GM10266 (cell line): ENCODE measurements at regions not wholly inside any gene's neighbourhood (a gene's known extent, or its start where the extent isn't known, plus 50 kb on each side); places are given as distances from the start of the nearest gene placed in this dataset.

Source experiments
- DNase-seq: peaks from one replicate; pipeline ENCODE4 v3.0.0; 2012; ENCODE audit errors: extremely low spot score
- TF ChIP-seq, protein P1 (sequence below): IDR thresholded peaks from 2 replicates; pipeline ENCODE4 v1.5.1; 2012; ENCODE audit warnings: mild to moderate bottlenecking, low read depth; ENCODE audit not compliant: control insufficient read depth, insufficient read depth; ENCODE audit errors: missing control alignments

DNA sequence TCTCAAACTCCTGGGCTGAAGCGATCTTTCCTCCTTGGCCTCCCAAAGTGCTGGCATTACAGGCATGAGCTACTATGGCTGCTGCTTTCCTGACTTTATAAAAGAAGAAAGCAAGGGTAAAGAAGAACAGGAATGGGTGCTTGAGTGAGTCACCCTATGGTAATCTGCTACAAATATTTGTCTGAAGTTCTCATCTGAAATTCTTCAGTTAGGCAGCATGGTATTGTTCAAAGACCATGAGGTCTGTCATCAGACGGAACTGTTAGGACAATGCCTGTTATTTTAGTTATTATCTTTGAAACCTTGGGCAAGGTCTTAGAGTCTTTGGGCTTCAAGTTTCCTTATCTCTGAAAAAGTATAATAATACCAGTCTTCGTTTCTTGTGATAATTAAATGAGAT is 695.8 kb downstream of the RNF144A start:
- no peak for DNase-seq
- TF ChIP-seq, protein P1, sequence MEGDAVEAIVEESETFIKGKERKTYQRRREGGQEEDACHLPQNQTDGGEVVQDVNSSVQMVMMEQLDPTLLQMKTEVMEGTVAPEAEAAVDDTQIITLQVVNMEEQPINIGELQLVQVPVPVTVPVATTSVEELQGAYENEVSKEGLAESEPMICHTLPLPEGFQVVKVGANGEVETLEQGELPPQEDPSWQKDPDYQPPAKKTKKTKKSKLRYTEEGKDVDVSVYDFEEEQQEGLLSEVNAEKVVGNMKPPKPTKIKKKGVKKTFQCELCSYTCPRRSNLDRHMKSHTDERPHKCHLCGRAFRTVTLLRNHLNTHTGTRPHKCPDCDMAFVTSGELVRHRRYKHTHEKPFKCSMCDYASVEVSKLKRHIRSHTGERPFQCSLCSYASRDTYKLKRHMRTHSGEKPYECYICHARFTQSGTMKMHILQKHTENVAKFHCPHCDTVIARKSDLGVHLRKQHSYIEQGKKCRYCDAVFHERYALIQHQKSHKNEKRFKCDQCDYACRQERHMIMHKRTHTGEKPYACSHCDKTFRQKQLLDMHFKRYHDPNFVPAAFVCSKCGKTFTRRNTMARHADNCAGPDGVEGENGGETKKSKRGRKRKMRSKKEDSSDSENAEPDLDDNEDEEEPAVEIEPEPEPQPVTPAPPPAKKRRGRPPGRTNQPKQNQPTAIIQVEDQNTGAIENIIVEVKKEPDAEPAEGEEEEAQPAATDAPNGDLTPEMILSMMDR: no peak

DNA sequence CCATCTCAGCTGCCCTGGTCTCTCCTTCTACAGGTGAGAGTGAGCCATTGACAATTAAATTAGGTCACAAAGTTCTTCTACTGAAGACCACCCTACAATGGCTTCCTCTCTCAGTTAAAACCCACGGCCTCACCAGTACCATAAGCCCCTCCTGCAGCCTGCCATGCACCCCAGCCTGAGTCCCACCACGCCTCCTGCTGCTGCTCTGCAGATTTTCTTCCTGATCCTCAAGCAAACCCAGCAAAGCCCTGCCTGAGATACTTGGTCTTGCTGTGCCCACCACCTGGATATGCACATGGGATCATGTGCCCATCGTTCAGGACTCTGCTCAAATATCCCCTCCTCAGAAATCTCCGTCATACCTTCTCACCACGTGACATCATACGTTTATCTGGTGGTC is 696.6 kb downstream of the RNF144A start:
- TF ChIP-seq, protein P1: no peak
- no peak for DNase-seq

DNA sequence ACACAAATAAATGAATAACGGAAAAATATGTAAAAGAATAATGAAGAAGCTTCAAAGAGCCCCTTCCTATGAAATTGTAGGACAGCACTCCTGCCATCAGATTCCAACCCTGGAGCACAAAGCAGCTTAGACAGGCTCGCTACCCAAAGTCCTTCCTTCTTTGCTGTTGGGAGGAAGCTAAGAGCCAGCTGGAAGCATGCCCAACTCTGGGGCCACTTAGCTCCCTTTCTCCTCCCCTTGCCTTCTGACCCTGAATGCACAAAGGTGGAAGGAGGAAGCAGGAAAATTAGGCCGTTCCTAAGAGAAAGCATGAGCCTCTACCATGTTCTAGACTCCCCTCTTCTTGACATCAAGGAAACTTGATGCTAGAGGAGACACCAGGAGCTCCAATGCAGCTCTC is 700.8 kb downstream of the RNF144A start:
- TF ChIP-seq, protein P1: no peak
- no peak for DNase-seq

DNA sequence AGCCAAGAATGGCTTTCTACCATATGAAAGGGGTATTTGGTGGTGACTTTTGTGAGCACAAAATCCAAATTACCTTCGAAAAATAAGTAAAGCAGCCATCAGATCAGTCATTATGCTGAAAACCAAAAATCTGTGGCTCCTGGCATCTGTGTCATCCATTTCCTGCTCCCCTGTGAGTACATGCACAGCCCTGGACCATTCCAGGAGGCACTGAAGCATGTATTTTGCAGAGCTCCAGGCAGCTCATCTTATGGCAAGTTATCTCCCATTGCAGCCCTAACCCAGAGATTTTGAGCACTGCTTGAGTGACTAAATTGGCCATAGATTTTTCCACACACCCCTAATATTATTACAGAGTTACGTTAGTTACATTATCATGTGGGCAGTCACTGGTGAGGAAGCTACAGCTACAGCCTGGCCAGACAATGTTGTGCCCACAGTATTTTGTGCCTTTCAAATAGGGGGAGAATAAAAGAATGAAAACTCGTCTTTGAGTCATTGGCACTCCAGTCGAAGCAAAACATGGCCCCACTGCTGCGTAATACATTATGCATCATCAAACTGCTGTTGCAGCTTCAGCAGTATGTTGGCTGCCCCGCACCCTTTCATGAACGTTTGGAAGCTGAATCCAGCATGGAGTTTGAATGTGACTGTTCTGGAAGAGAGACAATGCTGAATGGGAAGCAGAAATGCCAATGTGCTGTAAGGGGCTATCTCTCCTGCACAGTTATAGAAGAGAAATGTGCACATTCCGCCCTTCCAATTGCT is 702.2 kb downstream of the RNF144A start:
- TF ChIP-seq, protein P1: no peak
- no peak for DNase-seq

DNA sequence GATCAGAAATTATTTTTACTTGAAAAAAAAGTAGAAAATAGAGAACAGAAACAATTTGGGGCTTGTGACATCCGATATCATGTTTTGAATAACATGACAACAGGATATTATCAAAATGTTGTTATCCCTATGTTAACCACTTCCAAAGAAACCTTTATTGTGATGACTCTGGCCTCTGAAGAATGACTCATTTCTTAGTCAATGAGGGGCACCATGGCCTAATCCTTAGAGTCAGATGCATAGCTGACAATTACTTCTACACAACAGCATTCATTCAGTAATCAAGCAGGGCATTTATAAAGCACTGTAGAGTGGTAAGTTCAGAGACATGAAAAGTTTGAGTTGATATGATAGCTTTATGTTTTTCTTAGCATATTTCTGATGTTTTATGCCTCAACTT is 703.0 kb downstream of the RNF144A start:
- TF ChIP-seq, protein P1: no peak
- DNase-seq: no peak

DNA sequence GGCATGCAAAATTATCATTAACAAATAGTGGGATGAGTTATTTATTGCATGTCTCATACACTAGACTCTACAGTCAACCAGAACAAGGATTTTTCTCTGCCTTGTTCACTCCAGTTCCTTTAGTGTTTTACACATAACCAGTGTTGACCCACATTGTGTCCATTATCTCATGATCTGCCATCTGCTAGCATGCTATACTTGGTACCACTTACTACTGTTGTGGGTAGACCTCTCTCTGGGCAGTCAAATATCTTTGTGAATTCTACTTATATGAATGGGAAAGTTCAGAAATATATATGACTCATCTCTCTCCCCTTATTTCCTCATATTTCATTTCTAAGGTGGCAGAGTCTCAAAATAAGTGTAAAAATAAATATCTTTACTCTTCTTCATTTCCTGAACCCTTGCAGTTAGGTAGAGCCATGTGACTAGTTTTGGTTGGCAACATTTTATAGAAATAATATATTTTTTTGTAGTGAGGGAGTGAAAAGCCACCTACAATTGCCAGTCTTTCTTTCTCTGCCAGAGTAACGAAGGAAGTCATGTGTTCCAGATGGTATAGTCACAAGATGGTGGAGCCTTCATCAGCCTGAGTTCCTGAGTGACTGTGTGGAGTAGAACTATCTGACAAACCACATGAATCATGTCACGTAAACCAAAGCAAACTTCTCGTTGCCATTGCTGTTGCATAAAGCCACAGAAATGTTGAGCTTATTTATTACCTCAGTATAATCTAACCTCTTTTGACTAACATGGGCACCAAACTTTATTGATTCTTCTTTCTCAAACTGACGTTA is 704.0 kb downstream of the RNF144A start:
- TF ChIP-seq, protein P1: no peak
- no peak for DNase-seq
